GM12878 (cell line): ENCODE measurements at regions not wholly inside any gene's neighbourhood (a gene's known extent, or its start where the extent isn't known, plus 50 kb on each side); places are given as distances from the start of the nearest gene placed in this dataset.

Experiments used
- ATAC-seq: fragments of 200-7000 bp; cut with Tn5 transposase; 3 replicates; pipeline ENCODE4 v1.9.1; 2020; ENCODE audit warnings: mild to moderate bottlenecking, moderate library complexity
- BruUV-seq: library from RNA; stranded (reverse); fragments of 400-500 nt; replicated peaks from 2 replicates; lab custom pipeline; 2021; lab: Mats Ljungman, UMichigan
- CTCF ChIA-PET: fragments of 300-600 bp; sonication (Branson Sonifier 250); formaldehyde crosslinking; extraction: SDS; loops from one replicate; lab custom pipeline; 2021; ENCODE audit warnings: inconsistent platforms; lab: Yijun Ruan, JAX
- POLR2A ChIA-PET: fragments of 350-600 bp; formaldehyde crosslinking; extraction: SDS; loops from one replicate; lab custom pipeline; 2021; ENCODE audit warnings: inconsistent platforms; lab: Charles Lee
- RAD21 ChIA-PET: fragments of 300-600 bp; sonication (Branson Sonifier 250); formaldehyde crosslinking; loops from one replicate; lab custom pipeline; 2023; ENCODE audit warnings: antibody characterized with exemption; ENCODE audit not compliant: unreplicated experiment; lab: Charles Lee
- SMC1A ChIA-PET: fragments of 300-600 bp; sonication (Branson Sonifier 250); formaldehyde crosslinking; loops from one replicate; lab custom pipeline; 2023; ENCODE audit not compliant: unreplicated experiment, uncharacterized antibody; lab: Charles Lee
- DNase-seq: peaks from one replicate; pipeline ENCODE4 v3.0.0-alpha.2; 2011; ENCODE audit warnings: low read depth, low spot score
- FAIRE-seq: peaks from 3 replicates; lab custom pipeline; 2011; peaks lifted over from hg19 to GRCh38; lab: Jason Lieb, UNC
- H2AFZ ChIP-seq: 2 replicates; pipeline ENCODE4 v1.6.0; 2011; ENCODE audit warnings: low read depth, low read length, control low read depth; ENCODE audit not compliant: control insufficient read depth
- H3K27ac ChIP-seq: 2 replicates; pipeline ENCODE4 v1.5.1; 2011; ENCODE audit warnings: control low read depth; ENCODE audit not compliant: control insufficient read depth, insufficient read depth
- H3K27me3 ChIP-seq, 2 experiments: replicated peaks in 1 of 2; 2 replicates each; pipeline versions ENCODE4 v1.6.0 to v1.6.1; 2011; ENCODE audit warnings: low read length in 1 of 2; ENCODE audit not compliant: control insufficient read depth in 2 of 2, insufficient read depth in 2 of 2
- H3K36me3 ChIP-seq, 2 experiments: 2 replicates each; pipeline ENCODE4 v1.5.1; 2011; ENCODE audit warnings: low read length in 1 of 2; ENCODE audit not compliant: control insufficient read depth in 2 of 2, insufficient read depth in 2 of 2
- H3K4me1 ChIP-seq: 2 replicates; pipeline ENCODE4 v1.6.1; 2011; ENCODE audit warnings: mild to moderate bottlenecking, low read length, moderate library complexity, mixed read lengths; ENCODE audit not compliant: control insufficient read depth, insufficient read depth
- H3K4me2 ChIP-seq: 2 replicates; pipeline ENCODE4 v1.6.0; 2011; ENCODE audit warnings: control low read depth; ENCODE audit not compliant: control insufficient read depth, insufficient read depth
- H3K4me3 ChIP-seq: fragments of 200-600 bp; sonication (generic); 2 replicates; pipeline ENCODE4 v1.5.1; 2016
- H3K79me2 ChIP-seq: 2 replicates; pipeline ENCODE4 v1.6.0; 2011; ENCODE audit warnings: low read length; ENCODE audit not compliant: control insufficient read depth, insufficient read depth
- H3K9ac ChIP-seq: 2 replicates; pipeline ENCODE4 v1.8.0; 2011; ENCODE audit warnings: low read length, control low read depth, mixed read lengths; ENCODE audit not compliant: control insufficient read depth, insufficient read depth
- H3K9me3 ChIP-seq: replicated peaks from 3 replicates; pipeline ENCODE4 v1.5.1; 2011; ENCODE audit warnings: mild to moderate bottlenecking, low read length; ENCODE audit not compliant: control insufficient read depth, insufficient read depth
- H4K20me1 ChIP-seq: 2 replicates; pipeline ENCODE4 v1.6.0; 2011; ENCODE audit not compliant: control insufficient read depth, insufficient read depth
- BACH1 ChIP-seq: fragments of 450-650 bp; IDR thresholded peaks from 2 replicates; pipeline ENCODE4 v1.6.1; 2017; ENCODE audit warnings: mild to moderate bottlenecking, borderline replicate concordance
- CUX1 ChIP-seq: IDR thresholded peaks from 2 replicates; pipeline ENCODE4 v1.6.1; 2012; ENCODE audit warnings: improper control_type of control experiment, low read depth, low read length; ENCODE audit not compliant: insufficient replicate concordance
- E2F4 ChIP-seq: IDR thresholded peaks from 2 replicates; pipeline ENCODE4 v1.6.1; 2012; ENCODE audit warnings: low read depth, low read length, improper control_type of control experiment
- HDAC2 ChIP-seq: fragments of 200-600 bp; sonication (generic); IDR thresholded peaks from 2 replicates; pipeline ENCODE4 v1.6.1; 2017
- NR2C2 ChIP-seq: IDR thresholded peaks from 2 replicates; pipeline ENCODE4 v1.6.1; 2011; ENCODE audit warnings: borderline replicate concordance, low read depth; ENCODE audit not compliant: control insufficient read depth, insufficient read length
- PAX5 ChIP-seq: IDR thresholded peaks from 2 replicates; pipeline ENCODE4 v1.6.1; 2011; ENCODE audit warnings: low read depth, low read length, borderline replicate concordance
- SMAD1 ChIP-seq: fragments of 450-650 bp; IDR thresholded peaks from 2 replicates; pipeline ENCODE4 v1.6.1; 2018; ENCODE audit warnings: mild to moderate bottlenecking, low read depth; ENCODE audit not compliant: partially characterized antibody
- SMC3 ChIP-seq: IDR thresholded peaks from 2 replicates; pipeline ENCODE4 v1.6.1; 2011; ENCODE audit warnings: low read length, improper control_type of control experiment, borderline replicate concordance
- SREBF1 ChIP-seq: IDR thresholded peaks from 2 replicates; pipeline ENCODE4 v1.6.1; 2012; ENCODE audit warnings: mild to moderate bottlenecking, low read length
- ZNF622 ChIP-seq: fragments of 450-650 bp; IDR thresholded peaks from 2 replicates; pipeline ENCODE4 v1.6.1; 2017; ENCODE audit warnings: mild to moderate bottlenecking, inconsistent platforms
- WGBS: methylation state at CpG from one replicate; pipeline ENCODE4 v1.1.6; 2016; ENCODE audit warnings: low lambda C conversion rate; ENCODE audit not compliant: insufficient replicate concordance, insufficient coverage; ENCODE audit errors: missing lambda C conversion rate; 5-methylcytosine and 5-hydroxymethylcytosine counted together
- in situ Hi-C: fragments of 300-500 bp; cut with MboI; formaldehyde crosslinking; loops from 9 replicates; pipeline ENCODE4 v1.14.3; 2018; ENCODE audit warnings: mixed read lengths
- intact Hi-C: fragments of 100-400 bp; cut with micrococcal nuclease; formaldehyde crosslinking; loops from one replicate; pipeline ENCODE4 v1.14.2; 2022; ENCODE audit not compliant: unreplicated experiment

- no peak for TF ChIP-seq CUX1
- no peak for TF ChIP-seq SMC3
- TF ChIP-seq BACH1 = no peak
- TF ChIP-seq SREBF1 = no peak
- no peak for TF ChIP-seq PAX5
- TF ChIP-seq, all 136 proteins: peak for 0
Observed at GRCh38 chr1:219374046-219374566, 200.4 kb downstream of the LYPLAL1 start (continued).

DNA sequence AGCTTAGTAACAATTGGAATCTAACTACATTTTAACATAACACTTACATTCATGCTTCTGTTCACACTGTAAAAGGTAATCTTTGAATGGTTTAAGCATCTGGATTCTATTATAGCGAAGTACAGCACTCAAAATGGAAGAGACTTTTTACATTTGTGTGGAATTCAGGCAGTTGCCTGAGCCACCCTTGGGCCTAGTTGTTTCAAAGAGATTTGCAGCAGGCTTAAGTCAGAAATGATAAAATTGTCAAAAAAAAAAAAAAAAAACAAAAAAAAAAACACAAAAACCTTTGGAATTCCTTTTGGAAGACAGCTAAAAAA is 199.9 kb downstream of the LYPLAL1 start:
- no peaks in the 10 kb centered on the region for H3K36me3 ChIP-seq
- no peaks in the 10 kb centered on the region for H3K79me2 ChIP-seq
- no peaks in the 10 kb centered on the region for H3K27me3 ChIP-seq
- no peak for ATAC-seq
- H3K27ac ChIP-seq = no peak overlapping the region
- no peak overlapping the region for H3K4me2 ChIP-seq
- H3K4me3 ChIP-seq = no peak overlapping the region
- no peak for FAIRE-seq
- H3K4me1 ChIP-seq = no peaks in the 10 kb centered on the region
- no TSS peak for BruUV-seq
- no peak for DNase-seq
- H4K20me1 ChIP-seq = no peaks in the 10 kb centered on the region
- WGBS = 17% methylated on average over 1 of the region's 1 CpG
- TF ChIP-seq SMAD1 (no peak), E2F4 (no peak), NR2C2 (no peak), HDAC2 (no peak), ZNF622 (no peak)
- no peak overlapping the region for H3K9ac ChIP-seq
- SMC1A ChIA-PET = interaction anchor here (1.4 kb wide), 1 partner anchor 43 kb away, joined by 3 read pairs; no protein-coding TSS in a partner anchor
- no peak overlapping the region for H2AFZ ChIP-seq
- CTCF ChIA-PET = no interaction called here
- H3K9me3 ChIP-seq = no peaks in the 10 kb centered on the region
- in situ Hi-C loops = no loop called here
- RAD21 ChIA-PET = no interaction called here
- POLR2A ChIA-PET = interaction anchor here (0.6 to 0.7 kb wide), 2 partner anchors 97 to 111 kb away, joined by 3 to 4 read pairs; no protein-coding TSS in a partner anchor
- intact Hi-C loops = no loop called here
